HG03558 (cell line): ENCODE measurements at regions not wholly inside any gene's neighbourhood (a gene's known extent, or its start where the extent isn't known, plus 50 kb on each side); places are given as distances from the start of the nearest gene placed in this dataset.
"Not testable (repeated sequence)": the region's sequence is repeated elsewhere in the genome, so short reads cannot be mapped to it uniquely, and the experiment has no call there.

ENCODE experiments used
- ATAC-seq: cut with Tn5 transposase; IDR thresholded peaks from one replicate; pipeline ENCODE4 v1.9.1; 2021; ENCODE audit warnings: moderate number of reproducible peaks; ENCODE audit not compliant: unreplicated experiment; ENCODE audit errors: extremely low read depth

DNA sequence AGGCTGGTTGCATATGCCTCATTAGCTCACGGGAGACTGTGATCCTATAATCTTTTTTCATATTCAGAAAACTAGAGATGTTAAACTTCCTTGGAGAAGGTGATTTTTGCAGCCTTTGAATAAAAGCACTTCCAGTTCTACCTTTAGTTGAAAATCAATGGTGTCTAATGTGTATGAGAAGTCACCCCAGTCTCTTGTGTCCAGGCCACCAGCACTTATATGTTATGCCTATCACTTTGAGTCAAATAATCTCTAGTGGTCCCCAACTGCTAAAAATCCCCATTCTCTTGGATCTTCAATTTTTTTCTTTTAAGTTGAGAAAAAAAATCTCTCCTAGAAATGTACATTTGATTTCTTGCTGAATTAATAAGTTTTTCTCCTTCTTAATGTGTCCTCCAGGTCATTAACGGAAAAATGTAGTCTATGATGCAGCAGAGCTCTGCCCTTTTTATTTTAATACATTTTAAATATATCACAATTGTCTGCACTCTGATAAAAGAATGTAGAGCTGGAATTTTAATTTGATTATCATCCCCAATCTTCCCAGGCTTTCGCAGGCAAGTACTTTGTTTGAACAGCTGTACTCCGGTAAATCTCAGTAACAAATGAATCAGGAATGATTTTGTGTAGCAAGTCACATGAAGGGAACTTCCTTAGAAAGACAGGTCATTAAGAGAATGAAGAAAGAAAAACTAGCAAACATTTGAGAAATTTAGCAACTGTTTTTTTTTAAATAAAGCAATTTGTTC is 147.0 kb downstream of the SOX4 start:
- ATAC-seq = no peak

DNA sequence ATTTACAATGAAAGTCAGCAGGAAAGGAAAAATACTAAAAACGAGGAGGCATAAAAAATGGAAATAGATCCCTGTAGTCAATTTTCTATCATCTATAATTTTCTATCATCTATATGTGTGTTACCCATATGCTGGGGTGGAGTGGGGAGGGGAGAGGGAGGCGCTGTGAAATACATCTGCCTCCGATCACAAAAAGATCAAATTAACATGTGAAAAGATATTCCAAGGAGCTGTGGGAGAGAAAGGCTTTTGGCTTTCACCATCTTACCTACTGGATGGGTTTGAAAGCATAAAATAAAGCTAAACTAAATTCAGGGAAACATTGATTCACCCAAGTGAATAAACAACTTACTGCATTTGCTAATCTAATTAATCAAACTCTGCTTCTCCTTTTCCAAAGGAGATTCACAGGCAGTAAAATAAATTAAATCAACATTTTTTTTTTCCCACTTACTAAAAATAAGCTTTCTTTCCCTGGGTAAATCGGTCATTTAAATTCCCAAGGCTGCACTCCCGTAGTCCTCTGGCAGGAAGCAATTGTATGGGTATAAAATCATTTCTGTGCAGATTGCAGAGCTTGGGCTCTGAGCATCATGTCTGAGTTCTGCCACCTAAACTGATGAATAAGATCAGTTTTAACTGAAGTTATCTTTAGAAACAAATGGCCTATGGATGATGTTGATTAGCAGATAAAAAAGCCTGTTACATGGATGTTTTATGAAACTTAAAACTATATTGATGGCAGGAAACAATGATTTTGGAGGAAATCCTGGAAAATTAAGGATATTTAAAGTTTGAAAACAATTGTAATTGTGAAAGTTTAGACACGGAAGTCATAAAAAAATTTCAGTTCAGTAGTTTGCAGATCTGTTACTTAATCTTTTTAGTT is 147.9 kb downstream of the SOX4 start:
- ATAC-seq = no peak

DNA sequence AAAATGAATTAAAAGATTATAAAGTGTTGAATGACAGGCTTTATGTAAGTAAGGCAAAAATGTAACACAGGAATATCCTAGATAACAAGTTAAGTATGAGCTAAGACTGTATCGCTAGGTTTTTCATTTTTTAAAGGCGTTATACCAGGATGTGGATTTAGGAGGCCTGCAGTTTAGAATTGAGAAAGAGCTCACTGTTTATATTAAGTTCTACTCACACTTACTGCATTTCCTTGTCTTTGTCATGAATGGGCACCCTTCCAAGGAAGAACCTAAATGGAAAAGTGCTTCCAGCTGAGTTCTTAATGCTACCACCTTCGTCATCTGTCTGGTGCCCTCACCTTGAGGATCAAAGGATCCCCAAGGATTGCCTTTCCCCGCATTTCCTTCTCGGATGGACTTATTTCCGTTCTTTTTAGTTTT is 148.7 kb downstream of the SOX4 start:
- no peak for ATAC-seq

DNA sequence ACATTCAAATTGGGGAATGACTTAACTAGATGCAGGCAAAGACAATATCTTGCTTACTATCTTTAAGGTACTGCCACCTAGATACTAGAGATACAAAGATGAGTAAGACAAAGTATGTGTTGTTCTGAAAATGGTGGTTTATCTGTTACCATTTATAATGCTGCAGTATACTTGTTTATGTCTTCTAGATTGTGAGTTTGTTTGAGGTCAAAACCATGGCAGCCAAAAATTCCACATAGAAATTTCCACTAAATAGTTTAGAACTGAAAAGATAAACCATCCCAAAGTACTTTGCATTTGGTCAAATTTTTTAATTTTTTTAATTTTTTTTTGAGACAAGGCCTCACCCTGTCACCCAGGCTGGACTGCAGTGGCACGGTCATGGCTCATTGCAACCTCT is 150.8 kb downstream of the SOX4 start:
- ATAC-seq = no peak

DNA sequence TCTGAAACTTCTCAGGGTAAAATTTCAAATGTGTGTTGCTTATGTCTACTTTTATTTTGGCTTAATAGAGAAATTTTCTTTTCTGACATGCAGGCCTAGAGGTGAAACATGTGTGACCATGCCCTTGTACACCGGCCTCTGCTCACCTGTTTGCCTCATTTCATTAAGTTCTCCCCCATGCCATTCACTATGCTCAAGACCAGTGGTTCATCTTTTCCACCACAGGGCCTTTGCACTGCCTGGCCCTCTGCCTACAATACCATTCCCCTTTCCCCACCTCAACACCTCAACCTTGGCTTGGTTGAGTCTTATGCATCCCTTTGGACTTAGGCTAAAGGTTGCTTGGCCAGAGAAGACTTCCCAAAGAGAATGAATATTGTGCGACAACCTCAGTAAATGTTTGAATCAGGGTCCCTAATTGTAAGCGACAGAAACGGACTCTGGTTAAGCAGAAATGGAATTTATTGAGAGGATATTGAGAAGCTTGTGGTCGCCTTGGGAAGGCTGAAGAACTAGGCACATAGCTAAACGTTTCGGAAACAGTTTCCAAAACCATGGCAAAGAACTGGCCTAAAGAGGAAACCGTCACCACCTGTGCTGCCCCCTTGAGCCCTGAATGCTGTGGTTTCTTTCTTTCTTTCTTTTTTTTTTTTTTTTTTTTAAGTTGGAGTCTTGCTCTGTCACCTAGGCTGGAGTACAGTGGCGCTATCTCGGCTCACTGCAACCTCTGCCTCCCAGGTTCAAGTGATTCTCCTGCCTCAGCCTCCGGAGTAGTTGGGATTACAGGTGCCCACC is 152.2 kb downstream of the SOX4 start:
- no peak for ATAC-seq

DNA sequence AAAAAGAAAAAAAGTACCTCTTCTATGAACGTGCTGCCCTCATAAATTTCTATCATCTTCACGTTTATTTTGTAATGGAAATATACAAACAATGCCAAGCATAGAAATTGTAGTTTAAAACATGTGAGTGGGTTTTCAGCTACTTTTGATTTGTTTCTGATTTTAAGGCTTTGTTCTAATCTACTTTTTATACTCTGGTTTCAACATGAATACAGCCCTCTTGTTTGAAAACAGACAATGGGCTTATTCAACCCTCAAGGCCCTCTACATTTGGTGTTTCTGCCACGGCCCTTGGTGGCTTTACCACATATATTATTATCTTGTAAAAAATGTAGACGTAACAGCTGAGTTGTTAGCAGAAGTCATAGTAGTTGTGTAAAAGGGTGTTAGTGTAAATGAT is 153.9 kb downstream of the SOX4 start:
- no peak for ATAC-seq

DNA sequence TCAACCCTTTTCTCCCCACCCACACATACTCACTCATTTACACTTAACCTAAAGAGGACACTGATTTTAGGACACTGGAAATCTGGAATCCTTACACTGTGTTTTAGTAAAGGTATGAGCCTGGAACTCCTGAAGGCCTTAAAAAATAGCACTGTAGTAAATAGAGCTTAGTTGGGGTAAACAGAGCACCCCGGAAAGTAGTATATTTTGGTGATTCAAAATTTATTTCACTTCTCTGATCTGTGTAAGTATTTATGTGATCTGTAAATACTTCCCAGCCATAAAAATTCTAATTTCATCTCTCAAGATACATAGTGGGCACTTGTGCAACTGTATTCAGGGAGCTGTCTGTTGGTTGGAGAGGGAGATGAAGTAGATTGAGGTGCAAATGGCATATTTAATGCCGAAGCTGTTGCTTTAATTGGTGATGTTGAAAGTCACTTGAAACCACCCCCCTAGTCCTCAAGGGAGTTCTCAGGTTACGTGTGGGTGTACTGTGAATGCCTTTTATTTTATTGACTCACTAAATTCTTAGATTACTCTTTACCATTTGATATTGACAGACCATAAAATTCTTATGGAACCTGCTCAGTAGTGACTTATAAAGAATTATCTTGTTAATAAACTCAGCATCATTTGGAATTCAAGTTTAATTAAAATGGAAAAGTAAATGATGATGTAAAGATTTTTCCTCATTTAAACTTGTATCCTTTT is 154.9 kb downstream of the SOX4 start:
- ATAC-seq = no peak

DNA sequence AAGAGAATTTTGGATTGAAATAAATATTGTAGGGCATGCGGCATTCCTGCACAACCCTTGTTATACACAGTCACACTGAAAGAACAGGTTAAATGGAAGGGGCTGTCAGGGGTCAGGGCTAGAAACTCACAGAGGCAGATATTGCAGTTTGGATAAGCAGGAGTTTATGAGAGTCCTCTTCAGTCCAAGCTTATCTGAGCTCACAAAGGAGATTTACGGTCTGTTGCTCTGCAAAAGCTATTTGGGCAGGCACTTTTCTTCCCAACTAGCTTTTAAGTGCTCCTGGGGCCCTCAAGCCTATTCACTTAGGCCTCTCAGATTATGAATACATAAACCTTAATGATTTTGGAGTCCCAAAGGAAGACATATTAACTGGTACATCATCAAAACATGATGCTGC is 156.2 kb downstream of the SOX4 start:
- ATAC-seq = no peak

DNA sequence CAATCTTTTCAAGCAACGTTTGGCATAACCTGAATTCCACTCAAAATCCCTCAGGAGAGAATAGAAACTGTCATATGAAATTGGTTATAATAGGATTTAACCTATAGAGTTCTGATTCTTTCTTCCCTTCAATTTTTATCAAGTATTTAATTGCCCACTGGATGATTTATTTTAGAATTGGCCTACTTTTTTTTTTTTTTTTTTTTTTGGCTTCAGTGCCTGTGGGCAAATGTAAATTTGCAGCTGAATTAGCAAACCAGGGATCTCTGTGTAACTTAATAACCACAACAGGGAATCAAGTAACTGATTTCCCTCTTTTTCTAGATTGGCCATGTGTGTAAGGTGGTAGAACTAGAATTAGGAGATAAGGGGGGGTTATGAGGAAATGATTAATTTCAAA is 157.0 kb downstream of the SOX4 start:
- no peak for ATAC-seq

DNA sequence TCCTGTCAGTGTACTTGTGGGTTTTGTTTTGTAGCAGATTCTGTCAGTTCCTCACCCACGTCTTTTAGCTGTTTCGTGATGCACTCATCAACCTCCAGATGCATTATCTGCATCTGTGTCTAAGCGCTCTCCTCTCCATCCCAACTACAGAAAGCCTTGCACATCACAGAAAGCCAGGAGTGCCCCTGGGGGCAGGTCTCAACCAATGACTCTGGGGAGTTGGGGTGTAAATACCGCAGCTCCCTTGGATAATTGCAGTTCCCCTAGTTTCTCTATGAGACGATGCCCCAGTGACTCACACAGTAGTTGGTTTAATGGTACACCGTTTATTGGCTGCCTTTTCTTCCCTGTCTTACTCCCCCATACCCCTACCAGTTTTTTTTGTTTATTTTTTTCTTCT is 158.1 kb downstream of the SOX4 start:
- no peak for ATAC-seq

DNA sequence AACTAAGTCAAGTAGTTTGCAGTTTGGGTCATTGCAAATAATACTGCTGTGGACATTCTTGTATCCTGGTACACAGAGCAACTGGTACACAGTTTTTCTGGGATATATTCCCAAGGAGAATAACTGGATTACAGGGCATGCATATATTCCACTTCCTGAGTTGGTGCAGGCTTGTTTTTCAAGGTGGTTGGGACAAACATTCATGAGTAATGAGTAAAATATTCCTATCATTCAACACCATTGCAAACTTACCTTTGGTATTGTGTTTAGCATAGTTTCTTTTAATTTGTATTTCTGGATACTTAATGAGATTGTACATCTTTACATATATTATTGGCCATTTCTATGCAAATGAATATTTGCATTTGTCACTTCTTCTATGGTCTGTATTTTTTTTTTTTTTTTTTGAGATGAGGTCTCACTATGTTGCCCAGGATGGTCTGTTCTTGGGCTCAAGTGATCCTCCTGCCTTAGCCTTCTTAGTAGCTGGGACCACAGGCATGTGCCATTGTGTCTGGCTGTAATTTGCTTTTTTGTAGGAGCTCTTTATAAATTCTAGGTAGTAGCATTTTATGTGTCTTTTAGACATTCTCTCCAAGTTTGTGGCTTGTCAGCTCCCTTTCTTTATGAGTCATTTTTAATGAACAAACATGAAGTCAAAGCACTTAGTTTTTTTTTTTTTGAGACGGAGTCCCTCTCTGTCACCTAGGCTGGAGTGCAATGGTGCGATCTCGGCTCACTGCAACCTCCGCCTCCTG is 158.7 kb downstream of the SOX4 start:
- no peak for ATAC-seq

DNA sequence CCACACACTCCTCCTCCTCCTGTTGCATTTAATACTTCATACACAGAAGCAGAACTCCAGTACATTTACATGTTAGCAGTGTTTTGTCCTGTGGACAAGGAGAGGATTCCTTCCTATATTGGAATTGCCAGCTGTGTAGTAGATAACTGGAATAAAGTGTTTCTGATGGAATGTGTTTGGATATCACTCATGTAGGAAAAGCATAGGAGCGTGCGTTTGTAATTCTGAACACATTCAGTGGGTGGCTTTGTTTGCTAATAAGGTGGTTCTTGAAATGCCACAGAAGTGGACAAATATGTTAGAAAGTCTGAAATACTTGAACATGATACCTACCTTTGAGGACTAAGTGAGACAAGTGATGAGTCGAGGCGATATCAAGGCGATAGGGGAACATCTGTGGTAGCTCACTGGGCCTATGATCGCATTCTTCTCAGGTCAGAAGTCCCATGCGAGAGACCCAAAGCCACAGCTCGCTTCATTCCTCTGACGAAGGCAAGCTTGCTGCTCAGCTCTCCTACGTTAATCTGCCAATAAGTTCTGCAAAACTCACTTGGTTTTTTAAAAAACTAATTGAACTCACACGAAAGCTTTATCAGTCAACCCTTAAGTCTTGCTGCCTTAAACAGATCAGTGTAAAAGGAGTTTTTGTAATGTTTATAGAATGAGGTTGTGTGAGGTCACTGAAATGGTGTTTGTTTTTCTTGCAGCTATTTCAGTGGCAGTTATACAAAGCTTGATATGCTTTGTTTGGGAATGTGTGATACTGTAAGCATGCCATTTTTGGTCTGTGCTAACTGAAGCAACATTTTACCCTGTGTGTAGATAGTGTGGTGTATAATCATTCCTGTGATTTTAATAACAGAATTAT is 159.9 kb downstream of the SOX4 start:
- ATAC-seq = no peak

DNA sequence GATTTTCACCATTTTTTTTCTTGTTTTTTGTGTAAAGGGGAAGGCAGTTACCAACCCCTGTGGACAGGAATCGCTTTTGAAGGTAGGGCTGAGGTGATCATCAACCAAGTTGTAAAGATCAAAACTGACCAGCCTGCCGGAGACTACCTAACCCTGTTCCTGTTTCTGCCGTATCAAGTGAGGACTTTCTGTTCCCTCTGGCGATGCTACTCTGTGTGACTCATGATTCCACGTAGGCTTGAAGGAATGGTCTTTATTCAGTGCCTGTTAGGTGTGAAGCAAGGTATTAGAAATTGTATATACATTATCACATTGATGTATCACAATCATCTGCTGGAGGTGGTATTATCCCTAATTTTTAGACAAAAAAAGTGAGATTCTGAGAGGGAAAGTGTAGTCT is 161.3 kb downstream of the SOX4 start:
- no peak for ATAC-seq

DNA sequence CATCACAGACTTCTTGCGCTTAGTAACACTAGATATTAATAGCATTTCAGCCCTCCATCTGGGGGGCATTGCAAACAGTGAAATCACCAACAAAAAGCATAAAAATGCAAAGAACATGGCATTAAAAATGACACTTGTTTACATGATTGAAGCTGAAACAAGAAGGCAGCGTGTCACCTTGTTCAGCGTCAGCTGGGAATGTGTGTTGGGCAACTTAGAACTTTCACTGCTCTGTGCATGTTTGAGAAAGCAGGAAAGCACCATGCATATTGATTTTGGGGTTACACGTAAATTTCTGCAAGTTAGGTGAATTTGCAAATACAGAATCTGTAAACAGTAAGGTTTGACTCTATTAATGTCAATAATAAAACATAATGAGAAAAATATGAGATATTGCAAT is 162.9 kb downstream of the SOX4 start:
- ATAC-seq = no peak

DNA sequence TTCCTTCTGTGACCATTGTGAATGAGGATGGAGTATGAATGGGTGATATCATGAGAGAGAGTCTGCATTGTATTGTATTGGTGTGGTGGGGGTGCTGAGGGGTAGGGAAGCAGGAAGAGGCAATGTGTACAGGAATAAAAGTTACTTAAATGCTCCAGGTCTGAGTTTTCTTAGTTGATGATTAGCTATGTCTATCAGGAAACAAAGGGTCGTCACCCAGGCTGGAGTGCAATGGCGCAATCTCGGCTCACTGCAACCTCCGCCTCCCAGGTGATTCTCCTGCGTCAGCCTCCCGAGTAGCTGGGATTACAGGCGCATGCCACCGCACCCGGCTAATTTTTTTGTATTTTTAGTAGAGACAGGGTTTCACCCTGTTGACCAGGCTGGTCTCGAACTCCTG is 163.8 kb downstream of the SOX4 start:
- ATAC-seq = not testable (repeated sequence)

DNA sequence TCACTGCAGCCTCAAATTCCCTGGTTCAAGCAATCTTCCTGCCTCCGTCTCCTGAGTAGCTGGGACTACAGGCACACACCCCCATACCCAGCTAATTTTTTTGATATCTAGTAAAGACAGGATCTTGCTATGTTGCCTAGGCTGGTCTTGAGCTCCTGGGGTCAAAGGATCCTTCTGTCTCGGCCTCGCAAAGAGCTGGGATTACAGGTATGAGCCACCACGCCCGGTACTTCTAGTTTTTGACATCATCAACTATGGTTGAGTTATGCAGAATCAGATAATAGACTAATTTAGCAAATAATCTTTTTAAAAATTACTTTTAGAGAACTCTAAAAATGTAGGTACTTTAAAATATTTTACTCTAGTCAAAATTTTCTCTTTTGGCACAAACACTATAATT is 166.2 kb downstream of the SOX4 start:
- ATAC-seq = no peak

DNA sequence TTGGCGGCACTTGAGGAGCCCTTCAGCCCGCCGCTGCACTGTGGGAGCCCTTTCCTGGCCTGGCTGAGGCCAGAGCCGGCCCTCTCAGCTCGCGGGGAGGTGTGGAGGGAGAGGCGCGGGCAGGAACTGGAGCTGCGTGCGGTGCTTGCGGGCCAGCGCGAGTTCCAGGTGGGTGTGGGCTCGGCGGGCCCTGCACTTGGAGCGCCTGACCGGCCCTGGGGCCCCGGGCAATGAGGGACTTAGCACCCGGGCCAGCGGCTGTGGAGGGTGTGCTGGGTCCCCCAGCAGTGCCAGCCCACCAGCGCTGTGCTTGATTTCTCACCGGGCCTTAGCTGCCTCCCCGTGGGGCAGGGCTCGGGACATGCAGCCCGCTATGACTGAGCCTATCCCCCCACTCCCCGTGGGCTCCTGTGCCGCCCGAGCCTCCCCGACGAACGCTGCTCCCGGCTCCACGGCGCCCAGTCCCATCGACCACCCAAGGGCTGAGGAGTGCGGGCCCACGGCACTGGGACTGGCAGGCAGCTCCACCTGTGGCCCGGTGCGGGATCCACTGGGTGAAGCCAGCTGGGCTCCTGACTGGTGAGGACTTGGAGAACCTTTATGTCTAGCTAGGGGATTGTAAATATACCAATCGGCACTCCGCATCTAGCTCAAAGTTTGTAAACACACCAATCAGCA is 167.6 kb downstream of the SOX4 start:
- ATAC-seq = not testable (repeated sequence)

DNA sequence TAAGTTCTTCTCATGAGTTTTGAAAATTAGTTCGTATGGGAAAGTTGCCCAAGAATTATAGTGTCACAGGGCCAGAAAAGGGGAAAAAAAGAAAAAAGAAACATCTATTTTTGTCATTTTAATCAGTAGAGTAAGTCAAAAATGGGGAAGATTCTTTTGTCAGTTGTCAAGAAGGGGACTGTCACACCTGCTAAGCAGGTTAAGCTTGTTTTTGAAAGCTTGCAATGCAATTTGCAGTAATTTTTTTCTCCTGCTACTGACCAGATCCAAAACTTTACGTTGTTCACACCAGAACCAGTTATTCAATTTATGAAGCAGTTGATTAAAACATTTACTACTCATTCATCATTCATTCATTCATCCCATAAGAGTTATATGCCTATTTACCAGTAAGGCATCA is 171.4 kb downstream of the SOX4 start:
- no peak for ATAC-seq
